Neural cell (in vitro differentiated cells): ENCODE measurements at regions not wholly inside any gene's neighbourhood (a gene's known extent, or its start where the extent isn't known, plus 50 kb on each side); places are given as distances from the start of the nearest gene placed in this dataset.

Experiments
- CTCF ChIP-seq: fragments of 450-650 bp; IDR thresholded peaks from 2 replicates; pipeline ENCODE4 v1.5.1; 2014; ENCODE audit warnings: antibody characterized with exemption, mild to moderate bottlenecking, moderate library complexity; ENCODE audit not compliant: poor library complexity, severe bottlenecking
- EP300 ChIP-seq: fragments of 450-650 bp; conservative IDR thresholded peaks from 2 replicates; pipeline ENCODE4 v1.6.1; 2014; ENCODE audit warnings: antibody characterized with exemption, mild to moderate bottlenecking, moderate library complexity; ENCODE audit not compliant: poor library complexity, severe bottlenecking
- POLR2AphosphoS5 ChIP-seq: IDR thresholded peaks from 2 replicates; pipeline ENCODE4 v1.6.1; 2012
- RAD21 ChIP-seq: fragments of 450-650 bp; conservative IDR thresholded peaks from 2 replicates; pipeline ENCODE4 v1.6.1; 2014; ENCODE audit warnings: antibody characterized with exemption, mild to moderate bottlenecking, moderate library complexity

GRCh38 chr3:171939578-171939977, 96.4 kb downstream of the TMEM212 start:
- TF ChIP-seq EP300: no peak
- no peak for TF ChIP-seq RAD21
- no peak for TF ChIP-seq CTCF
- TF ChIP-seq POLR2AphosphoS5: no peak
